H1 (cell line): ENCODE measurements at regions not wholly inside any gene's neighbourhood (a gene's known extent, or its start where the extent isn't known, plus 50 kb on each side); places are given as distances from the start of the nearest gene placed in this dataset.

ENCODE experiments used
- HDAC2 ChIP-seq, 2 experiments: fragments of 300-600 bp in 1 of 2; sonication (generic) in 1 of 2; IDR thresholded peaks; 2 replicates each; pipeline ENCODE4 v1.6.1; 2011 to 2012; ENCODE audit warnings: low read depth in 2 of 2, low read length in 2 of 2, mild to moderate bottlenecking in 2 of 2, moderate library complexity in 2 of 2, borderline replicate concordance in 1 of 2, inconsistent platforms in 1 of 2
- SUZ12 ChIP-seq: fragments of 200-600 bp; sonication (generic); IDR thresholded peaks from 2 replicates; pipeline ENCODE4 v1.6.1; 2012; ENCODE audit warnings: mild to moderate bottlenecking, inconsistent platforms, low read length, moderate library complexity, mixed read lengths
- TF ChIP-seq, protein P1 (sequence below): IDR thresholded peaks from 2 replicates; pipeline ENCODE4 v1.6.1; 2012; ENCODE audit warnings: low read length, inconsistent platforms
- TF ChIP-seq, protein P2 (sequence below): fragments of 300-600 bp; sonication (generic); IDR thresholded peaks from 2 replicates; pipeline ENCODE4 v1.7.1; 2012; ENCODE audit warnings: low read length, moderate library complexity, mild to moderate bottlenecking, inconsistent platforms; ENCODE audit not compliant: insufficient replicate concordance

DNA sequence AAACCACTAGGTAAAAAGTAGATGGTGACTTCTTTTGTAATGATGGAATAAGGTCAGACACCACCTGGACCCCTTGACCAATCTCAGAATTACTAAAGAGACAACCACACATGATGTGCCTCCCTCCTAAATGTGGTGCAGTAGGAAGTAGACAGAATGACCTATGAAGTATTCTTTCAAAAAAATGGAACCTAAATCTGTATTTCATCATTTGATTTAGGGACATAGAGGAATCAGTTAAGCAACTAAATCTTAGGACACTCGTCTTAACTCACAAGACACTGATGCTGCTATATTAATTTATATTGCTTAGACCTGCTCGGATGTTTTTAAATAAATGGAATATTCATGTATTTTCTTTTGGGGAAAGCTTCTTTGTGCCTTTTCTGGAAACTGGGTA is 80.9 kb upstream of the IRF2BP2 start (continued):
- TF ChIP-seq, protein P1, sequence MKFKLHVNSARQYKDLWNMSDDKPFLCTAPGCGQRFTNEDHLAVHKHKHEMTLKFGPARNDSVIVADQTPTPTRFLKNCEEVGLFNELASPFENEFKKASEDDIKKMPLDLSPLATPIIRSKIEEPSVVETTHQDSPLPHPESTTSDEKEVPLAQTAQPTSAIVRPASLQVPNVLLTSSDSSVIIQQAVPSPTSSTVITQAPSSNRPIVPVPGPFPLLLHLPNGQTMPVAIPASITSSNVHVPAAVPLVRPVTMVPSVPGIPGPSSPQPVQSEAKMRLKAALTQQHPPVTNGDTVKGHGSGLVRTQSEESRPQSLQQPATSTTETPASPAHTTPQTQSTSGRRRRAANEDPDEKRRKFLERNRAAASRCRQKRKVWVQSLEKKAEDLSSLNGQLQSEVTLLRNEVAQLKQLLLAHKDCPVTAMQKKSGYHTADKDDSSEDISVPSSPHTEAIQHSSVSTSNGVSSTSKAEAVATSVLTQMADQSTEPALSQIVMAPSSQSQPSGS, result no peak
- TF ChIP-seq SUZ12 (no peak), HDAC2 (IDR thresholded peaks at IDR 0.05; ENCODE audit: borderline replicate concordance in 1 of 2, low read depth in 2 of 2, low read length in 2 of 2) (no peak)
- TF ChIP-seq, protein P2, sequence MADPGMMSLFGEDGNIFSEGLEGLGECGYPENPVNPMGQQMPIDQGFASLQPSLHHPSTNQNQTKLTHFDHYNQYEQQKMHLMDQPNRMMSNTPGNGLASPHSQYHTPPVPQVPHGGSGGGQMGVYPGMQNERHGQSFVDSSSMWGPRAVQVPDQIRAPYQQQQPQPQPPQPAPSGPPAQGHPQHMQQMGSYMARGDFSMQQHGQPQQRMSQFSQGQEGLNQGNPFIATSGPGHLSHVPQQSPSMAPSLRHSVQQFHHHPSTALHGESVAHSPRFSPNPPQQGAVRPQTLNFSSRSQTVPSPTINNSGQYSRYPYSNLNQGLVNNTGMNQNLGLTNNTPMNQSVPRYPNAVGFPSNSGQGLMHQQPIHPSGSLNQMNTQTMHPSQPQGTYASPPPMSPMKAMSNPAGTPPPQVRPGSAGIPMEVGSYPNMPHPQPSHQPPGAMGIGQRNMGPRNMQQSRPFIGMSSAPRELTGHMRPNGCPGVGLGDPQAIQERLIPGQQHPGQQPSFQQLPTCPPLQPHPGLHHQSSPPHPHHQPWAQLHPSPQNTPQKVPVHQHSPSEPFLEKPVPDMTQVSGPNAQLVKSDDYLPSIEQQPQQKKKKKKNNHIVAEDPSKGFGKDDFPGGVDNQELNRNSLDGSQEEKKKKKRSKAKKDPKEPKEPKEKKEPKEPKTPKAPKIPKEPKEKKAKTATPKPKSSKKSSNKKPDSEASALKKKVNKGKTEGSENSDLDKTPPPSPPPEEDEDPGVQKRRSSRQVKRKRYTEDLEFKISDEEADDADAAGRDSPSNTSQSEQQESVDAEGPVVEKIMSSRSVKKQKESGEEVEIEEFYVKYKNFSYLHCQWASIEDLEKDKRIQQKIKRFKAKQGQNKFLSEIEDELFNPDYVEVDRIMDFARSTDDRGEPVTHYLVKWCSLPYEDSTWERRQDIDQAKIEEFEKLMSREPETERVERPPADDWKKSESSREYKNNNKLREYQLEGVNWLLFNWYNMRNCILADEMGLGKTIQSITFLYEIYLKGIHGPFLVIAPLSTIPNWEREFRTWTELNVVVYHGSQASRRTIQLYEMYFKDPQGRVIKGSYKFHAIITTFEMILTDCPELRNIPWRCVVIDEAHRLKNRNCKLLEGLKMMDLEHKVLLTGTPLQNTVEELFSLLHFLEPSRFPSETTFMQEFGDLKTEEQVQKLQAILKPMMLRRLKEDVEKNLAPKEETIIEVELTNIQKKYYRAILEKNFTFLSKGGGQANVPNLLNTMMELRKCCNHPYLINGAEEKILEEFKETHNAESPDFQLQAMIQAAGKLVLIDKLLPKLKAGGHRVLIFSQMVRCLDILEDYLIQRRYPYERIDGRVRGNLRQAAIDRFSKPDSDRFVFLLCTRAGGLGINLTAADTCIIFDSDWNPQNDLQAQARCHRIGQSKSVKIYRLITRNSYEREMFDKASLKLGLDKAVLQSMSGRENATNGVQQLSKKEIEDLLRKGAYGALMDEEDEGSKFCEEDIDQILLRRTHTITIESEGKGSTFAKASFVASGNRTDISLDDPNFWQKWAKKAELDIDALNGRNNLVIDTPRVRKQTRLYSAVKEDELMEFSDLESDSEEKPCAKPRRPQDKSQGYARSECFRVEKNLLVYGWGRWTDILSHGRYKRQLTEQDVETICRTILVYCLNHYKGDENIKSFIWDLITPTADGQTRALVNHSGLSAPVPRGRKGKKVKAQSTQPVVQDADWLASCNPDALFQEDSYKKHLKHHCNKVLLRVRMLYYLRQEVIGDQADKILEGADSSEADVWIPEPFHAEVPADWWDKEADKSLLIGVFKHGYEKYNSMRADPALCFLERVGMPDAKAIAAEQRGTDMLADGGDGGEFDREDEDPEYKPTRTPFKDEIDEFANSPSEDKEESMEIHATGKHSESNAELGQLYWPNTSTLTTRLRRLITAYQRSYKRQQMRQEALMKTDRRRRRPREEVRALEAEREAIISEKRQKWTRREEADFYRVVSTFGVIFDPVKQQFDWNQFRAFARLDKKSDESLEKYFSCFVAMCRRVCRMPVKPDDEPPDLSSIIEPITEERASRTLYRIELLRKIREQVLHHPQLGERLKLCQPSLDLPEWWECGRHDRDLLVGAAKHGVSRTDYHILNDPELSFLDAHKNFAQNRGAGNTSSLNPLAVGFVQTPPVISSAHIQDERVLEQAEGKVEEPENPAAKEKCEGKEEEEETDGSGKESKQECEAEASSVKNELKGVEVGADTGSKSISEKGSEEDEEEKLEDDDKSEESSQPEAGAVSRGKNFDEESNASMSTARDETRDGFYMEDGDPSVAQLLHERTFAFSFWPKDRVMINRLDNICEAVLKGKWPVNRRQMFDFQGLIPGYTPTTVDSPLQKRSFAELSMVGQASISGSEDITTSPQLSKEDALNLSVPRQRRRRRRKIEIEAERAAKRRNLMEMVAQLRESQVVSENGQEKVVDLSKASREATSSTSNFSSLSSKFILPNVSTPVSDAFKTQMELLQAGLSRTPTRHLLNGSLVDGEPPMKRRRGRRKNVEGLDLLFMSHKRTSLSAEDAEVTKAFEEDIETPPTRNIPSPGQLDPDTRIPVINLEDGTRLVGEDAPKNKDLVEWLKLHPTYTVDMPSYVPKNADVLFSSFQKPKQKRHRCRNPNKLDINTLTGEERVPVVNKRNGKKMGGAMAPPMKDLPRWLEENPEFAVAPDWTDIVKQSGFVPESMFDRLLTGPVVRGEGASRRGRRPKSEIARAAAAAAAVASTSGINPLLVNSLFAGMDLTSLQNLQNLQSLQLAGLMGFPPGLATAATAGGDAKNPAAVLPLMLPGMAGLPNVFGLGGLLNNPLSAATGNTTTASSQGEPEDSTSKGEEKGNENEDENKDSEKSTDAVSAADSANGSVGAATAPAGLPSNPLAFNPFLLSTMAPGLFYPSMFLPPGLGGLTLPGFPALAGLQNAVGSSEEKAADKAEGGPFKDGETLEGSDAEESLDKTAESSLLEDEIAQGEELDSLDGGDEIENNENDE, result no peak
